ENCODE measurements at regions not wholly inside any gene's neighbourhood (a gene's known extent, or its start where the extent isn't known, plus 50 kb on each side); places are given as distances from the start of the nearest gene placed in this dataset.

GRCh38 chr11:21658654-21659193 lies 534.2 kb upstream of the ANO5 start:
- TF ChIP-seq CTCF (IDR thresholded peaks at IDR 0.05), result no peak
- no peak for TF ChIP-seq POLR2A (IDR thresholded peaks at IDR 0.05)
- no peak for TF ChIP-seq POLR2AphosphoS5 (IDR thresholded peaks at IDR 0.05)
